Pons (tissue), 1 donor: ENCODE measurements at regions not wholly inside any gene's neighbourhood (a gene's known extent, or its start where the extent isn't known, plus 50 kb on each side); places are given as distances from the start of the nearest gene placed in this dataset.
"Not testable (repeated sequence)": the region's sequence is repeated elsewhere in the genome, so short reads cannot be mapped to it uniquely, and the experiment has no call there.

Experiments
- DNase-seq: peaks from one replicate; pipeline ENCODE4 v3.0.0-alpha.2; 2016; ENCODE audit warnings: low spot score

DNA sequence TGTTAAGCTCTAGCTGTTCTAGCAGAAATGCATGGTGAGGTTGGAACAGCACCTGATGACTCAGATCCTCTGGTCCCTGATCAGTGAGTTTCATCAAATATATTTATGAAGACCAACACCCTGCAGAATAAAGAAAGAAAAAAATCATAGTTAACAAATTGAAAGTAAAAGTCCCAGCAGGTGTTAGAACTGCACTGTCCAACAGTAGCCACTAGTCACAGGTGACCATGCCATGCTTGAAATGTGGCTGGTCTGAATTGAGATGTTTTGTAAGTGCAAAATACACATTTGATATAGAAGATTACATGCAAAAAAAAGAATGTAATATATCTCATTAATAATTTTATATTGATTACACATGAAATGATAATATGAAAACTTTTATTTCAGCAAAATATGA is 1010.7 kb upstream of the ZEB2 start:
- DNase-seq, result no peak

DNA sequence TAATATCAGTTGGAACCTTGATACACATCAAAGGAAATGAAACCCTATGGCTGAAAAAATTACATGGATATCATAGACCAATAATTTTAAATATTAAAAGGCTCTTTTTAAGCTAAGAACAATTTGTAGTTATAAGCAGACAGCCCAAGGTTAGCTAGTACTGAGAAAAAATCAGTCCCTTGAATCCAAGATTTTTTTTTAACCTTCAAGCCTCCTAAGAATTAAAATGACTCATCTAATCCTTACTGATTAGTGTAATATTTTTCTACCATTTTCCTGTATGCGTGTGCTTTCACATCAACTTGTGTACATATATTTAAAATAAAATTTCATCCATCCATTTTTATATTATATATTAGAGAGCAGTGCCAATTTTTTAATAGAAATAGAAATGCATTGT is 1004.9 kb upstream of the ZEB2 start:
- DNase-seq, result no peak

GRCh38 chr2:145524303-145524702 is 1004.4 kb upstream of the ZEB2 start:
- DNase-seq, result no peak

GRCh38 chr2:145519254-145519653 is 999.3 kb upstream of the ZEB2 start:
- not testable (repeated sequence) for DNase-seq

- no peak for DNase-seq
Observed at GRCh38 chr2:145511946-145512345, 992.0 kb upstream of the ZEB2 start.

- no peak for DNase-seq
Observed at GRCh38 chr2:145503511-145503910, 983.6 kb upstream of the ZEB2 start.

DNA sequence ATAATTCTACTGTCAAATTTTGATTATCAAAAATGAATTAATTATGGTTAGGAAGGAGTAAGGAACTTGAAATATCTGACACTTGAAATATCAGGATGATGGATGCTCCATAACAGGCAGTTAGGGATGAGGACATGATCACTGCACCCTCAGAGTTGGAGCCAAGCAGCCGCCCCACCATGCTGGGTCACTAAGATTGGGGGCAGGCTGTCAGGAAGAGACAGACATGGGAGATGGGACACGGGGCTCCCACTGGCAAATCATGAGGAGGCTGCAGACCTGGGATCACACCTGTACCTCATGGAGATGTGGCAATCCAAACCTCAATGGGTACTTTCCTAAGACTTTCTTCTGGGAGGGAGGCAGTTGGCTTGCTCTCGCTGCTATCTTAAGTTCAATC is 982.0 kb upstream of the ZEB2 start:
- no peak for DNase-seq

GRCh38 chr2:145495590-145495989 is 975.7 kb upstream of the ZEB2 start:
- no peak for DNase-seq

GRCh38 chr2:145494441-145494840 is 974.5 kb upstream of the ZEB2 start:
- DNase-seq, result no peak

GRCh38 chr2:145488571-145488970 is 968.7 kb upstream of the ZEB2 start:
- DNase-seq, result no peak

DNA sequence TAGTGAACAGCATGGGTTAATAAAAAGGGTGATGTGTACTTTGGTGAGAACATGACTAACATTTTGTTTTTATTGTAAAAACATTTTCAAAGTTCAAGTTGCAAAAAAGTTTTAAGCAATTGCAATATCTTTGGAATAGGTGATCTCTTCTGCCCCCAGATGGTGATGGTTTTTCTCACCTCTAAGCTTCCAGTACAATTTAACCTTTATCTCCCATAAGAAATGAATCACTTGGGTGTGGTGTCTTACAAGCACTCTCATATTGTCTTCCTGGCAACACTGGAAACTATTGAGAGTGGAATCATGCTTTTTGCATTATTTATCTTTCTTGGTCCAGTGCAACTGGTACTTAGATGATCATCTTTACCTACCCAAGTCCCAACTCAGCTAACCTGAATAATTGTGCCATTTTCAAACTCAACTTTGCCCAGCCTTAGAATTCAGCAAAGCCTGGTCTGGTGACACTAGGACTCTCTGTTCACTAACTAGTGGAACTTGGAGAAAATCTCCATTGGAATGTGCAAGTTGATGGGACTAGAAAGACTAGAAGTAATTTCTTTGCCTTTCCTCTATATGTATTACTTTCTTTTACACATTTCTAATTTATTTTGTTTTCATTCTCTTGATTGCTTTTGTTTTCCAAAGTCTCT is 964.7 kb upstream of the ZEB2 start:
- DNase-seq, result no peak

GRCh38 chr2:145483854-145484253 is 963.9 kb upstream of the ZEB2 start:
- no peak for DNase-seq

GRCh38 chr2:145481334-145481922 is 961.5 kb upstream of the ZEB2 start:
- no peak for DNase-seq

DNA sequence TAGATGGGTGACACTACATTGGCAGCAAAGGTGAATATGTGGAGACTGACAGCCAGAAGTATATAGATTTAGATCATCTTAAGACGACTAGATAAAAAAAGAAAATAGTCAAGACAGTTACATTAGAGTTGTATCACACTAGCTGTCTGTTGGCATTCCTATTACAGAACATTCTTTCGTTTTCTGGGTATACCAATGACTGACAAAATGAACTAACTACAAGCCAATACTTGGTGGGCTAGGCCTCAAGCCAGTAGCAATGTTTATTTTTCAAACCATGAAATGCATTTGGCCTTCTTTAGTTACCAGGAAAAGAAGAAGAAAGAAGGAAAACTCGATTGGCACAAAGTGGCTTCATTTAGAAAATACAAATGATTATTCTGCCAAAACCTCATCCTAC is 944.9 kb upstream of the ZEB2 start:
- DNase-seq, result no peak

DNA sequence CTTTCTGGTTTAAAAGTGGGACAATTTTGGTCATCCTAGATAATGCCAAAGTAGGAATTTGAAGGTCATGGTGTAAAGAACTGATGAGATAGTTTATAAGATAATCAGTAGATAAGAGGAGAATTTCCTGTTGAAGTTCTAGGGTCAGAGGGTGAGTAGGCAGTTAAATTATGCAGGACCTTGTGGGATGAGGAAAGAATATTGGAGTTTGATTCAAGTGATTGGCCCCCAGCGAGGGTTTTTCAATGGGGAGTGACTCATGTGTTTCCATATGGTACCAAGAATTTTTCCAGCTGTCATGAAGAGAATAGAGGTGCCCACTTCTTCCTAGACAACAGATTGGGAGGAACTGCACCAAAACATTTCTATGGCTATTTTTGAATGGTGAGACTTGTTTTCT is 940.2 kb upstream of the ZEB2 start:
- no peak for DNase-seq

GRCh38 chr2:145431181-145431951 is 911.4 kb upstream of the ZEB2 start:
- DNase-seq, result peak; percentile 53

GRCh38 chr2:145423809-145424208 is 903.9 kb upstream of the ZEB2 start:
- DNase-seq, result no peak

DNA sequence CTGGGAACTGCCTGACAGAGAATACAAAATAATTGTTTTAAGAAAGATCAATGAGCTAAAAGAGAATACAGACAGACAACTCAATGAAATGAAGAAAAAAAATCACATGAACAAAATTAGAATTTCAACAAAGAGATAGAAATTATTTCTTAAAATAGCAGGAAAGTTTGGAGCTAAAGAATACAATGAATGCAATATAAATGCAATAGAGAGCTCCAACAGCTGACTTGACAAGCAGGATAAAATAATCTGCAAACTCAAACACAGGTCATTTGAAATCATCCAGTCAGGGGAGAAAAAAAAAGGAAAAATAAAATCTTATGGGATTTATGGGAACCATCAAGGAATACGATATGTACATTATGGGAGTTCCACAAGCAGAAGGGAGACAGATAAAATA is 902.7 kb upstream of the ZEB2 start:
- DNase-seq, result no peak

GRCh38 chr2:145421841-145422240 is 901.9 kb upstream of the ZEB2 start:
- no peak for DNase-seq

DNA sequence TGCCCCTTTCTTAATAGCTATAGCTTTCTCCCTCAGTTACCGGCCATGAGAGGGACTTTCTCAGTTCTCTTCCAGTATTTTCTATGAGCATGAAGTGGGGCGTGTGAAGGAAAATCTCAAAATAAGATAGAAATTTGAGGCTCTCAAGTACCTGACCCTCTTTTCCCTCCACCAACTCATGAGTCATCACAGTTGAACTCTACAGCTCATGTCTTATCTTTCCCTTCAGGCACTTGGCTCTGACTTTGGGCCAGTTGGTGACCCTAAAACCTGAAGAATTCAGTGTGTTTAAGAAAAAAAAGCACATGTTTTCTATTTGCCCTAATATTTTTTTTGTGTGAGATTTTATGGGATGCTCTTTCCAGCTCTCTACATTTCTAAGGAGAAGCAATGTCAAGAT is 896.7 kb upstream of the ZEB2 start:
- DNase-seq, result no peak

DNA sequence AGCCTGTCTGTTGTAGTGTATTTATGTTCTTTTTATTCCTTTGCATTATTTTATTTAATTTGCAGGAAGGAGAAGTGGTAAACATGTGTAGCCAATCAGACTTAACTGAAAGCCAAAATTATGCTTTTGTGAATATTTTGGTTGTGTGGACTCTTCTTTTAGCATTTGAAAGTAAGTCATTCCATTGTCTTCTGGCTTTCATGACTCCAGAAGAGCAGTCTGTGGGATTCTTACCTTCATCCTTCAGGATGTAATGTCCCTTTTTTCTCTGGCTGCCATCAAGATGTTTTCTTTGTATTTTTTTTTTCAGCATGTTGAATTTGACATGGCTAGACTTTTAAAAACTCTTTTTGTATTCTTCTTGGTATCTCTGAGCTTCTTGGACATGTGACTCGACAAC is 895.2 kb upstream of the ZEB2 start:
- no peak for DNase-seq

- DNase-seq, result no peak
Observed at GRCh38 chr2:145413261-145414030, 893.5 kb upstream of the ZEB2 start.

DNA sequence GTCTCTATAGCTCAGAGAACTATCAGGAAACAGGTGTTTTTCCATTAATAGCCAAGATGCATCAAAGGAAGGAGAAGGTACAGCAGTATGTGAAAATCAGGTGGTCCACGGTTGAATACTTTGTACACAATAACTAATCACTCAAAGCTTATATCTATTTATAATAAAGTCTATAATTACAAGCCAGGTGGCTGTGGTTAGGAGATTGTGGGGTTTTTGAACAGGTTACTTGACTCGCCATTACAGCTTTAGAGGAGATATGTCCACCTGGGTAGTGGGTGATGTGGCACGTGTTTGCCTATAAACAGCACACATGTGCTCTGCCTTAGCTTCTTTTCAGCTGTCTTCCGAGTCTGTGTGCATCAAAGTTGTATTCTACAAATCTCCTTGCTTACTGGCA is 892.2 kb upstream of the ZEB2 start:
- no peak for DNase-seq
